RWPE1 (cell line): ENCODE measurements at regions not wholly inside any gene's neighbourhood (a gene's known extent, or its start where the extent isn't known, plus 50 kb on each side); places are given as distances from the start of the nearest gene placed in this dataset.

Experiments used
- CTCF ChIA-PET: fragments of 350-600 bp; sonication (Branson Sonifier 250); formaldehyde crosslinking; extraction: SDS; loops from one replicate; lab custom pipeline; 2021; lab: Yijun Ruan, JAX
- POLR2A ChIA-PET: fragments of 400-600 bp; formaldehyde crosslinking; extraction: SDS; loops from one replicate; lab custom pipeline; 2020; ENCODE audit warnings: antibody characterized with exemption; ENCODE audit not compliant: low non-redundant PET; lab: Yijun Ruan, JAX
- DNase-seq: peaks from one replicate; pipeline ENCODE4 v3.0.0; 2012; ENCODE audit warnings: low spot score
- H3K27ac ChIP-seq: fragments of 450-650 bp; 2 replicates; pipeline ENCODE4 v1.5.1; 2017
- TF ChIP-seq, protein P1 (sequence below): fragments of 450-650 bp; conservative IDR thresholded peaks from 2 replicates; pipeline ENCODE4 v1.5.1; 2017; ENCODE audit warnings: low read depth, mild to moderate bottlenecking

DNA sequence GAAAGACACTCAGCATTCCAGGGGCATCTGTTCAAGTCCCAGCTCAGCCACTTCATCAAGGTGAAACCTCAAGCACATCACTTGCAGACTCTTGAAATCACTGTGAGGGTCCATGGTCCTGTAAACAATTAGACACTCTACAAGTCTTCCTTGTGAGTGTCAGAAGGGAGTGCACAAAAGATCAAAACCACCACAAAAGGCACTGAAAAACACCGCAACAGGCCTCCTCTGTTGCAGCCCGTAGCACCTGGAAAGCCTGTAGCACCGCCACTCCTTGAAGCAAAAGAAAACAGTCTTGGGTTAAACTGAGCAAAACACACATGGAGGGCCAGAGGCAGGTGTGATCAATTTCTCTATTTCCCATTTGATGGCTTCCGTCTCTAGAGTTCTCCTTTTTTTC, 63.8 kb upstream of the SNRK start:
- TF ChIP-seq, protein P1, sequence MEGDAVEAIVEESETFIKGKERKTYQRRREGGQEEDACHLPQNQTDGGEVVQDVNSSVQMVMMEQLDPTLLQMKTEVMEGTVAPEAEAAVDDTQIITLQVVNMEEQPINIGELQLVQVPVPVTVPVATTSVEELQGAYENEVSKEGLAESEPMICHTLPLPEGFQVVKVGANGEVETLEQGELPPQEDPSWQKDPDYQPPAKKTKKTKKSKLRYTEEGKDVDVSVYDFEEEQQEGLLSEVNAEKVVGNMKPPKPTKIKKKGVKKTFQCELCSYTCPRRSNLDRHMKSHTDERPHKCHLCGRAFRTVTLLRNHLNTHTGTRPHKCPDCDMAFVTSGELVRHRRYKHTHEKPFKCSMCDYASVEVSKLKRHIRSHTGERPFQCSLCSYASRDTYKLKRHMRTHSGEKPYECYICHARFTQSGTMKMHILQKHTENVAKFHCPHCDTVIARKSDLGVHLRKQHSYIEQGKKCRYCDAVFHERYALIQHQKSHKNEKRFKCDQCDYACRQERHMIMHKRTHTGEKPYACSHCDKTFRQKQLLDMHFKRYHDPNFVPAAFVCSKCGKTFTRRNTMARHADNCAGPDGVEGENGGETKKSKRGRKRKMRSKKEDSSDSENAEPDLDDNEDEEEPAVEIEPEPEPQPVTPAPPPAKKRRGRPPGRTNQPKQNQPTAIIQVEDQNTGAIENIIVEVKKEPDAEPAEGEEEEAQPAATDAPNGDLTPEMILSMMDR, result no peak
- no peak overlapping the region for H3K27ac ChIP-seq
- no peak for DNase-seq
- ChIA-PET POLR2A (no interaction called here), CTCF (no interaction called here)

DNA sequence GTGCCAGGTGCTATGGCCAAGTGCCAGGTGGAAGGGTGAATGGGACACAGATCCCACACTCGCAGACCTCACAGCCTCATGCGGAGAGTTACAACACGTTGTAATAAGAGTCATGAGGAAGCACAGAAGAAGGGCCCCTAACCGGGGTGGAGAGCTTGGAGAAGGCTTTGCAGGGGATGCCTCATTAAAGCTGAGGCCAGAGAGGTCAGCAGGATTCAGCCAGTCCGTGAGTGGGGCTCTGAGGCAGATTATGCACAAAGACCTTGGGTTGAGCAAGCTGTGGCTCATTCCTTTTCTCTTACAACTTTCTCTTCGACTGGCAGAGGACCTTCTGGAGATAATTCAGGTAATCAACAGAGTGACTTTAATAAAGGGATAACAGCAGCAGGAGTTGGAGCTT, 65.3 kb upstream of the SNRK start:
- ChIA-PET POLR2A (no interaction called here), CTCF (no interaction called here)
- TF ChIP-seq, protein P1, result no peak
- DNase-seq, result no peak
- no peak overlapping the region for H3K27ac ChIP-seq

DNA sequence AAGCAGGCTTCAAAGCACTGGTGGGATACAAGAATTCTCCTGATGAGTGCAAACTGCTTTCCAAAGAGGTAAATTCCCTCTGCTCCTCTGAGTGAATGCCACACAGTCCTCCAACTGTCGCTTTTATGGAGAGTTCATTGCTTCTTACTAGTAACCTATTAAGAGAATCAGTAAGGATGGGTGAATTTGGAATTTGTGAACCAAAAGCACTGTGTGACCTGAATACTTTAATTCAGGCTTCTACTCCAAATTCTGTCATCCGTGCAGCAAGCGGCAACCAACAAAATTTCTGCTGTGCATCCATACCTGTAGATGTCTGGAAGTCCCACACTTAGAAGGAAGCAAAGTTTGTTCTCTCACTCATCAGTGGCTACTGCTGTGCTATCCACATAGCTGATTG, 66.7 kb upstream of the SNRK start:
- CTCF ChIA-PET, result no interaction called here
- H3K27ac ChIP-seq, result no peak overlapping the region
- no peak for DNase-seq
- TF ChIP-seq, protein P1, result no peak
- POLR2A ChIA-PET, result no interaction called here

DNA sequence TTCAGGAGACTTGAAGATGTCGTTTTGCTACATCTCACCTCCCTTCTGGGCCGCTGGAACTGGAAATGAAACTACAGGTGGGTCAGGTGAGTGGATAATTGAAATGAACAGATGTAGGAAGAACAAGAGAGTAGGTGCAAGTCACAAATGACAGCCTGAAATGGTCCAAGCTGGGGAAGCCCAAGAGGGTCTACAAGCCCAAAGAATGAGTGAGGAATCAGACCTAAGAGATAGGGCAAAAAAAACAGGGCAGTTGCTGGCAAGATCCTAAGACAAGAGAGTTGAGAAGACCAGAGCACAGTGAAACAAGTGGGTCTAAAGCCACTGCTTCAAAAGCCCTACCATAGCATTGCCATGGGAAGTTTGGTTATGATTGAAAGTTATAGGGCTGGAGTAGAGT, 67.4 kb upstream of the SNRK start:
- ChIA-PET CTCF (no interaction called here), POLR2A (no interaction called here)
- H3K27ac ChIP-seq, result no peak overlapping the region
- TF ChIP-seq, protein P1, result no peak
- no peak for DNase-seq

DNA sequence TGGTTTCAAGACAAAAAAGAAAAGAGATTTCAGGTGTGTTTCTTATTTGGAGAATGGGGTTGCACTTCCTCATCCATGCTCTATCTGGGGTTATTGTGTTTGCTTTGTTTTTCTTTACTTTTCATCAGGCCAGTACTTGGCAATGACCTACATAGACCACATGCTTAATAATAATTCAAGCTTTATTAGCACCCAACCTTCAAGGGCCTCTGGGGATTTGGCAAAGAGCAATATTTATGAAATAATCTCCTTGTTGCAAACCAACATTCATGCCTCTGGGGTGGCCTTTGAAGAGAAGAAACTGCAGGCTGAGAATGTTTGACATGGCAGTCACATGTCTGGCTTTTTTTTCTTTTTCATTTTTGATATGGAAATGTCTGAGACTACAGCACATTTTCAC, 68.2 kb upstream of the SNRK start:
- CTCF ChIA-PET, result no interaction called here
- POLR2A ChIA-PET, result no interaction called here
- no peak overlapping the region for H3K27ac ChIP-seq
- TF ChIP-seq, protein P1, result no peak
- DNase-seq, result no peak

GRCh38 chr3:43217633-43218032, 68.7 kb upstream of the SNRK start:
- ChIA-PET CTCF (no interaction called here), POLR2A (no interaction called here)
- no peak overlapping the region for H3K27ac ChIP-seq
- no peak for DNase-seq
- TF ChIP-seq, protein P1, result no peak

DNA sequence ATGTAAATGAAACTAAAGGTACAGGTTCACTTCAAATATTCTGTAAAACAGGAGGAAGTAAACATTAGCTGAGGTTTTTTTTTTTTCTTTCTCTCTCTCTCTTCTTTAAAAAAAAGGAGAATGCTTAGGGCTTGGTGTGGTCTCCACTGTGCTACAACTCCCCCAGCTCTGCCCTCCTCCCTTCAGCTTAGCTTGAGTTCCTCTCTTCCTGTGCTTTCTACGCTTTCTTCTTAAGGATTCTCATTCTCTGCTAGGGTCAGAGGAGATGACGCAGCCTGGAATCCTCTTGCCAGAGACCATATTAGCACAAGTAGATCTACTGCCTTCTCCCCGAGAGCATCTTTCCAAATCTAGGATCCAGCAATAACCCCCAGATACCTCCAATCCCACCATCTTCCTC, 69.1 kb upstream of the SNRK start:
- H3K27ac ChIP-seq, result no peak overlapping the region
- CTCF ChIA-PET, result no interaction called here
- DNase-seq, result no peak
- TF ChIP-seq, protein P1, result no peak
- POLR2A ChIA-PET, result no interaction called here
